ENCODE measurements at regions not wholly inside any gene's neighbourhood (a gene's known extent, or its start where the extent isn't known, plus 50 kb on each side); places are given as distances from the start of the nearest gene placed in this dataset.

DNA sequence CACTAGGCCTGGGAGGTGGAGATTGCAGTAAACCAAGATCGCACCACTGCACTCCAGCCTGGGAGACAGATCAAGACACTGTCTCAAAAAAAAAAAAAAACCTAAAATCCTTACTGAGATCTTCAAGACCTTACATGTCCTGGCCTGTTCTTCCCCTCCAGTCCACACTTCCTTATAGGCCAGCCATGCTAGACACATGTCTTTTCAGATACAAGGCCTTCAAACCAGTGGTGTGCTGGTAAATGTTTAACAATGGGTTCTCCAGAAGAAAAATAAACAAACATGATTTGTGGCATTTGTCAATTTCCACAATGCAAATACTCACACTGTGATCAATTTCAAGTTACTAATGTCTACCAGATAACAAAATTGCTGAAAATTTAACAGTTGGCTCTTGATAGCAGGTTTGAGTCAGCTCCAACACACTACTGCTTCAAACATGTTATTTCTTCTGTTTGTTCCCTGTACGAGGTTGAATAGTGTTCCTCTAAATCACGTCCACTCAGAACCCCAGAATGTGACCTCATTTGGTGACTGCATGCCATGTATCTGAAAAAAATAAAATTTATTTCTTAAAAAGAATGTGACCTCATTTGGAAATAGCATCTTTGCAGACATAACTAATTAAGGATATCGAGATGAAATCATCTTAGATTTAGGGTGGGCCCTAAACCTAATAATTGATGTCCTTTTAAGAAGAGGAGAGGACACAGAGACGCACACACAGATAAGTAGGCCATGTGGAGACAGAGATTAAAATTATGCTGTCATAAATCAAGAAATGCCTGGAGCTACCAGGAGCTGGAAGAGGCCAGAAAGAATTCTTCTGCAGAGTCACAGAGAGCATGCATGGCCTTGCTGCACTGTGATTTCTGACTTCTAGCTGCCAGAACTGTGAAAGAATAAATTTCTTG is 144.4 kb downstream of the ZNF674 start:
- DNase-seq = no peak
- Histone ChIP-seq H3K27ac (ENCODE audit: insufficient read depth, low read length, poor library complexity, severe bottlenecking) (no peak overlapping the region), H3K9me3 (ENCODE audit: control insufficient read depth, low read length) (no peaks in the 10 kb centered on the region), H3K4me1 (ENCODE audit: control insufficient read depth, insufficient read depth, low read length, poor library complexity, severe bottlenecking) (no peaks in the 10 kb centered on the region), H3K36me3 (ENCODE audit: control insufficient read depth, insufficient read depth, low read length) (no peaks in the 10 kb centered on the region), H3K4me3 (ENCODE audit: insufficient read depth, low read depth, low read length, poor library complexity, severe bottlenecking) (no peak overlapping the region), H3K27me3 (replicated peaks; ENCODE audit: control insufficient read depth, insufficient read depth, low read length, poor library complexity, severe bottlenecking) (no peaks in the 10 kb centered on the region)

DNA sequence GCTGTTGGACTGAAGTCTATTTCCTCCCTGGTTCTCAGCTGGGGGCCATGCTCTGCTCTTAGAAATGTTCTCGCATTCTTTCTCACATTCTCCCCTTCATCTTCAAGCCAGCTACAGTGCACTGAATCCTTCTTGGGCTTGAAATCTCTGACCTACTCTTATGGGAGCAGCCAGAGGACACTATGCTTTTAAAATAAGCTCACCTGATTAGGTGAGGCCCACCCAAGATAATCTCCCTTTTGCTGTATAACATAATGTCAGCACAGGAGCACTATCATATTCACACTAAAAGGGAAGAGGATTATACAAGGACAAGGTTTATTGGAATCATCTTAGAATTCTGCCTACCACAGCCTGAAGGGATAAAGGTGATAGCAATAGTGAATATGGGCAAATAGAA is 146.3 kb downstream of the ZNF674 start:
- Histone ChIP-seq H3K27ac (ENCODE audit: insufficient read depth, low read length, poor library complexity, severe bottlenecking) (no peak overlapping the region), H3K4me1 (ENCODE audit: control insufficient read depth, insufficient read depth, low read length, poor library complexity, severe bottlenecking) (no peaks in the 10 kb centered on the region), H3K36me3 (ENCODE audit: control insufficient read depth, insufficient read depth, low read length) (no peaks in the 10 kb centered on the region), H3K4me3 (ENCODE audit: insufficient read depth, low read depth, low read length, poor library complexity, severe bottlenecking) (no peak overlapping the region), H3K27me3 (replicated peaks; ENCODE audit: control insufficient read depth, insufficient read depth, low read length, poor library complexity, severe bottlenecking) (no peaks in the 10 kb centered on the region), H3K9me3 (ENCODE audit: control insufficient read depth, low read length) (no peaks in the 10 kb centered on the region)
- DNase-seq = no peak

DNA sequence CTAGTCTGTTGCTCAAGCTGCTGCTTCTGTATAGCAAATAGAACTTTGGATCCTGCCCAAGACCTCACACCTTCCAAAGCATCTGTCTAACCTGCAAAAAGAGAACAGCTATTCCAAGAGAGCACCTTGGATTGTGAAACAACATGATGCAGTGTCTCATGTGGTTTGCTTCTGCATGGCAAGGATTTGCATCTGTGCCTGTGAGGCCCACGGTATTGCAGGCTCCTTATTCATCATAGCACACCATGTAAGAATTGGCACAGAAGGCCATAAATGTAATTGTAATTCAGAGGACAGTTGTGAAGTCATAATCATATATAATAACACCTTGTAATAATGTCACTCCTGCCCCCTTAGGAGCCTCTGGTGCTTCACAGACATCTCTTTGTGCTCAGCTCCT is 147.1 kb downstream of the ZNF674 start:
- no peaks in the 10 kb centered on the region for H3K27me3 ChIP-seq (replicated peaks; ENCODE audit: control insufficient read depth, insufficient read depth, low read length, poor library complexity, severe bottlenecking)
- no peaks in the 10 kb centered on the region for H3K9me3 ChIP-seq (ENCODE audit: control insufficient read depth, low read length)
- H3K4me3 ChIP-seq (ENCODE audit: insufficient read depth, low read depth, low read length, poor library complexity, severe bottlenecking) = no peak overlapping the region
- no peaks in the 10 kb centered on the region for H3K36me3 ChIP-seq (ENCODE audit: control insufficient read depth, insufficient read depth, low read length)
- H3K4me1 ChIP-seq (ENCODE audit: control insufficient read depth, insufficient read depth, low read length, poor library complexity, severe bottlenecking) = no peaks in the 10 kb centered on the region
- no peak for DNase-seq
- no peak overlapping the region for H3K27ac ChIP-seq (ENCODE audit: insufficient read depth, low read length, poor library complexity, severe bottlenecking)

DNA sequence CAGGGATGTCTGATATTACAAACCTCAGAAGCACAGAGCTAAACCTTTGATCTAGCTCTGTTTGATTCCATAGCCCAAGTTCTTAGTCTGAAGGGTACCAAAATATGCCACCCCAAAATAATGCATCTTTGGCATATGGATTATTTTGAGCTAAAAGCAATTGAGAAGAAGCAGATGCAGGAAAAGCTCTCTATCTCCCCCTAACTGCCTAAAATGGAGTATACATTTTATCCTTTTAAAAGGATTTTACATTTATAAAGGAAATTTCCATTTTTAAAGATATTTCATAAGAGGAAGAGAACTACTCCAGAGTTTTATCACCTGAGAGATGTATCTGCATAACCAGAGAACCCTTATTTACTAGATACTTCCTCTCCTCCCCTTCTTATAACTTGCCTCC is 158.7 kb downstream of the ZNF674 start:
- Histone ChIP-seq H3K36me3 (ENCODE audit: control insufficient read depth, insufficient read depth, low read length) (no peaks in the 10 kb centered on the region), H3K27me3 (replicated peaks; ENCODE audit: control insufficient read depth, insufficient read depth, low read length, poor library complexity, severe bottlenecking) (no peaks in the 10 kb centered on the region)

GRCh38 chrX:46383006-46383405 is 162.2 kb downstream of the ZNF674 start:
- H3K4me3 ChIP-seq (ENCODE audit: insufficient read depth, low read depth, low read length, poor library complexity, severe bottlenecking) = no peak overlapping the region
- H3K4me1 ChIP-seq (ENCODE audit: control insufficient read depth, insufficient read depth, low read length, poor library complexity, severe bottlenecking) = no peaks in the 10 kb centered on the region
- no peak for DNase-seq
- no peaks in the 10 kb centered on the region for H3K9me3 ChIP-seq (ENCODE audit: control insufficient read depth, low read length)
- no peak overlapping the region for H3K27ac ChIP-seq (ENCODE audit: insufficient read depth, low read length, poor library complexity, severe bottlenecking)
- no peaks in the 10 kb centered on the region for H3K27me3 ChIP-seq (replicated peaks; ENCODE audit: control insufficient read depth, insufficient read depth, low read length, poor library complexity, severe bottlenecking)
- no peaks in the 10 kb centered on the region for H3K36me3 ChIP-seq (ENCODE audit: control insufficient read depth, insufficient read depth, low read length)

More for the DNA sequence above, 158.7 kb downstream of the ZNF674 start:
- H3K4me3 ChIP-seq (ENCODE audit: insufficient read depth, low read depth, low read length, poor library complexity, severe bottlenecking) = no peak overlapping the region
- no peak overlapping the region for H3K27ac ChIP-seq (ENCODE audit: insufficient read depth, low read length, poor library complexity, severe bottlenecking)
- H3K4me1 ChIP-seq (ENCODE audit: control insufficient read depth, insufficient read depth, low read length, poor library complexity, severe bottlenecking) = no peaks in the 10 kb centered on the region
- no peak for DNase-seq
- H3K9me3 ChIP-seq (ENCODE audit: control insufficient read depth, low read length) = no peaks in the 10 kb centered on the region

GRCh38 chrX:46382595-46382994 is 162.6 kb downstream of the ZNF674 start:
- H3K4me3 ChIP-seq (ENCODE audit: insufficient read depth, low read depth, low read length, poor library complexity, severe bottlenecking) = no peak overlapping the region
- no peak overlapping the region for H3K27ac ChIP-seq (ENCODE audit: insufficient read depth, low read length, poor library complexity, severe bottlenecking)
- no peaks in the 10 kb centered on the region for H3K36me3 ChIP-seq (ENCODE audit: control insufficient read depth, insufficient read depth, low read length)
- no peaks in the 10 kb centered on the region for H3K27me3 ChIP-seq (replicated peaks; ENCODE audit: control insufficient read depth, insufficient read depth, low read length, poor library complexity, severe bottlenecking)
- H3K9me3 ChIP-seq (ENCODE audit: control insufficient read depth, low read length) = no peaks in the 10 kb centered on the region
- no peak for DNase-seq
- H3K4me1 ChIP-seq (ENCODE audit: control insufficient read depth, insufficient read depth, low read length, poor library complexity, severe bottlenecking) = no peaks in the 10 kb centered on the region

DNA sequence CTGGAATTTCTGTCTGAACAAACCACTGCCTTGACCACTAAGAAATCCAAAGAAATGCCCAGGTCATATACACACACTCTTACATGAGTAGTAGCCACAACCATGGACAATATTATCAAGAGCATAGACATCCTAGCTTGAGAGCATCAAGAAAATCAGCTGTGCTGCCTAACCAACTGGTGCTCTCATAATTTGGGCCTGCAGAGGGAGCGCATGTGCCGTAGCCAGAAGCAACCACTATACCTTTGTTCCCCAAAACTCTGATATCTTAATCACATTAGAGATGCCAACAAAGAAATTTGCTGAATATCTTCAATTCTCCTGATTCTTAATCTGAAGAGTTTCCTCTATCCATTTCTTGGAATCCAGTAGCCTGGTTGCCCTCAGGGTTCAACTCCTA is 163.6 kb downstream of the ZNF674 start:
- H3K36me3 ChIP-seq (ENCODE audit: control insufficient read depth, insufficient read depth, low read length) = no peaks in the 10 kb centered on the region
- H3K4me3 ChIP-seq (ENCODE audit: insufficient read depth, low read depth, low read length, poor library complexity, severe bottlenecking) = no peak overlapping the region
- H3K4me1 ChIP-seq (ENCODE audit: control insufficient read depth, insufficient read depth, low read length, poor library complexity, severe bottlenecking) = no peaks in the 10 kb centered on the region
- H3K27me3 ChIP-seq (replicated peaks; ENCODE audit: control insufficient read depth, insufficient read depth, low read length, poor library complexity, severe bottlenecking) = no peaks in the 10 kb centered on the region
- H3K9me3 ChIP-seq (ENCODE audit: control insufficient read depth, low read length) = no peaks in the 10 kb centered on the region
- no peak overlapping the region for H3K27ac ChIP-seq (ENCODE audit: insufficient read depth, low read length, poor library complexity, severe bottlenecking)
- DNase-seq = no peak

GRCh38 chrX:46380148-46380752 is 165.0 kb downstream of the ZNF674 start:
- no peaks in the 10 kb centered on the region for H3K9me3 ChIP-seq (ENCODE audit: control insufficient read depth, low read length)
- no peak overlapping the region for H3K4me3 ChIP-seq (ENCODE audit: insufficient read depth, low read depth, low read length, poor library complexity, severe bottlenecking)
- H3K36me3 ChIP-seq (ENCODE audit: control insufficient read depth, insufficient read depth, low read length) = no peaks in the 10 kb centered on the region
- H3K4me1 ChIP-seq (ENCODE audit: control insufficient read depth, insufficient read depth, low read length, poor library complexity, severe bottlenecking) = no peaks in the 10 kb centered on the region
- H3K27ac ChIP-seq (ENCODE audit: insufficient read depth, low read length, poor library complexity, severe bottlenecking) = no peak overlapping the region
- H3K27me3 ChIP-seq (replicated peaks; ENCODE audit: control insufficient read depth, insufficient read depth, low read length, poor library complexity, severe bottlenecking) = no peaks in the 10 kb centered on the region
- DNase-seq = no peak

- Histone ChIP-seq H3K4me1 (ENCODE audit: control insufficient read depth, insufficient read depth, low read length, poor library complexity, severe bottlenecking) (no peaks in the 10 kb centered on the region), H3K4me3 (ENCODE audit: insufficient read depth, low read depth, low read length, poor library complexity, severe bottlenecking) (no peak overlapping the region), H3K36me3 (ENCODE audit: control insufficient read depth, insufficient read depth, low read length) (no peaks in the 10 kb centered on the region), H3K27ac (ENCODE audit: insufficient read depth, low read length, poor library complexity, severe bottlenecking) (no peak overlapping the region), H3K9me3 (ENCODE audit: control insufficient read depth, low read length) (no peaks in the 10 kb centered on the region), H3K27me3 (replicated peaks; ENCODE audit: control insufficient read depth, insufficient read depth, low read length, poor library complexity, severe bottlenecking) (no peaks in the 10 kb centered on the region)
- DNase-seq = no peak
Observed at GRCh38 chrX:46376246-46376885, 168.9 kb downstream of the ZNF674 start.

- Histone ChIP-seq H3K9me3 (ENCODE audit: control insufficient read depth, low read length) (no peaks in the 10 kb centered on the region), H3K36me3 (ENCODE audit: control insufficient read depth, insufficient read depth, low read length) (no peaks in the 10 kb centered on the region), H3K27ac (ENCODE audit: insufficient read depth, low read length, poor library complexity, severe bottlenecking) (no peak overlapping the region), H3K4me1 (ENCODE audit: control insufficient read depth, insufficient read depth, low read length, poor library complexity, severe bottlenecking) (no peaks in the 10 kb centered on the region), H3K4me3 (ENCODE audit: insufficient read depth, low read depth, low read length, poor library complexity, severe bottlenecking) (no peak overlapping the region), H3K27me3 (replicated peaks; ENCODE audit: control insufficient read depth, insufficient read depth, low read length, poor library complexity, severe bottlenecking) (no peaks in the 10 kb centered on the region)
- no peak for DNase-seq
Observed at GRCh38 chrX:46375831-46376230, 169.4 kb downstream of the ZNF674 start.

All from effector memory CD4-positive, alpha-beta T cell (primary cell).